ENCODE measurements at regions not wholly inside any gene's neighbourhood (a gene's known extent, or its start where the extent isn't known, plus 50 kb on each side); places are given as distances from the start of the nearest gene placed in this dataset.

GRCh38 chr12:58773986-58774385 is 146.3 kb downstream of the LRIG3 start:
- Histone ChIP-seq H3K4me1 (ENCODE audit: control insufficient read depth in 1 of 2, insufficient read depth in 2 of 2, low read length in 2 of 2) (no peaks in the 10 kb centered on the region), H3K27ac (ENCODE audit: low read depth, low read length) (no peak overlapping the region), H3K9me3 (ENCODE audit: control insufficient read depth in 1 of 2, low read length in 2 of 2) (peaks cover 0 to 2% of the 10 kb centered on the region in 2 donors), H3K27me3 (ENCODE audit: control insufficient read depth in 1 of 2, insufficient read depth in 2 of 2, low read length in 2 of 2) (no peaks in the 10 kb centered on the region), H3K36me3 (ENCODE audit: control insufficient read depth in 1 of 2, insufficient read depth in 2 of 2, low read length in 2 of 2) (no peaks in the 10 kb centered on the region), H3K4me3 (ENCODE audit: low read depth in 1 of 2, low read length in 2 of 2) (no peak overlapping the region), H3K9ac (ENCODE audit: low read depth in 1 of 2, low read length in 2 of 2) (no peak overlapping the region)

- H3K4me1 ChIP-seq (ENCODE audit: control insufficient read depth in 1 of 2, insufficient read depth in 2 of 2, low read length in 2 of 2) = no peaks in the 10 kb centered on the region
- H3K4me3 ChIP-seq (ENCODE audit: low read depth in 1 of 2, low read length in 2 of 2) = no peak overlapping the region
- H3K9me3 ChIP-seq (ENCODE audit: control insufficient read depth in 1 of 2, low read length in 2 of 2) = no peaks in the 10 kb centered on the region
- H3K36me3 ChIP-seq (ENCODE audit: control insufficient read depth in 1 of 2, insufficient read depth in 2 of 2, low read length in 2 of 2) = no peaks in the 10 kb centered on the region
- H3K9ac ChIP-seq (ENCODE audit: low read depth in 1 of 2, low read length in 2 of 2) = no peak overlapping the region
- H3K27me3 ChIP-seq (ENCODE audit: control insufficient read depth in 1 of 2, insufficient read depth in 2 of 2, low read length in 2 of 2) = no peaks in the 10 kb centered on the region
- H3K27ac ChIP-seq (ENCODE audit: low read depth, low read length) = no peak overlapping the region
Measured at GRCh38 chr12:58774731-58775130, 145.6 kb downstream of the LRIG3 start.

- no peak overlapping the region for H3K9ac ChIP-seq (ENCODE audit: low read depth in 1 of 2, low read length in 2 of 2)
- no peaks in the 10 kb centered on the region for H3K4me1 ChIP-seq (ENCODE audit: control insufficient read depth in 1 of 2, insufficient read depth in 2 of 2, low read length in 2 of 2)
- H3K4me3 ChIP-seq (ENCODE audit: low read depth in 1 of 2, low read length in 2 of 2) = no peak overlapping the region
- H3K27me3 ChIP-seq (ENCODE audit: control insufficient read depth in 1 of 2, insufficient read depth in 2 of 2, low read length in 2 of 2) = no peaks in the 10 kb centered on the region
- no peak overlapping the region for H3K27ac ChIP-seq (ENCODE audit: low read depth, low read length)
- no peaks in the 10 kb centered on the region for H3K36me3 ChIP-seq (ENCODE audit: control insufficient read depth in 1 of 2, insufficient read depth in 2 of 2, low read length in 2 of 2)
- no peaks in the 10 kb centered on the region for H3K9me3 ChIP-seq (ENCODE audit: control insufficient read depth in 1 of 2, low read length in 2 of 2)
Measured at GRCh38 chr12:58775396-58775795, 144.9 kb downstream of the LRIG3 start.

GRCh38 chr12:58776144-58776543 is 144.2 kb downstream of the LRIG3 start:
- H3K4me3 ChIP-seq (ENCODE audit: low read depth in 1 of 2, low read length in 2 of 2) = no peak overlapping the region
- H3K27me3 ChIP-seq (ENCODE audit: control insufficient read depth in 1 of 2, insufficient read depth in 2 of 2, low read length in 2 of 2) = no peaks in the 10 kb centered on the region
- no peak overlapping the region for H3K27ac ChIP-seq (ENCODE audit: low read depth, low read length)
- no peaks in the 10 kb centered on the region for H3K4me1 ChIP-seq (ENCODE audit: control insufficient read depth in 1 of 2, insufficient read depth in 2 of 2, low read length in 2 of 2)
- H3K36me3 ChIP-seq (ENCODE audit: control insufficient read depth in 1 of 2, insufficient read depth in 2 of 2, low read length in 2 of 2) = no peaks in the 10 kb centered on the region
- H3K9me3 ChIP-seq (ENCODE audit: control insufficient read depth in 1 of 2, low read length in 2 of 2) = no peaks in the 10 kb centered on the region
- H3K9ac ChIP-seq (ENCODE audit: low read depth in 1 of 2, low read length in 2 of 2) = no peak overlapping the region

GRCh38 chr12:58777815-58778214 is 142.5 kb downstream of the LRIG3 start:
- H3K9ac ChIP-seq (ENCODE audit: low read depth in 1 of 2, low read length in 2 of 2) = no peak overlapping the region
- H3K27me3 ChIP-seq (ENCODE audit: control insufficient read depth in 1 of 2, insufficient read depth in 2 of 2, low read length in 2 of 2) = no peaks in the 10 kb centered on the region

GRCh38 chr12:58781609-58782008 is 138.7 kb downstream of the LRIG3 start:
- no peaks in the 10 kb centered on the region for H3K27me3 ChIP-seq (ENCODE audit: control insufficient read depth in 1 of 2, insufficient read depth in 2 of 2, low read length in 2 of 2)
- H3K27ac ChIP-seq (ENCODE audit: low read depth, low read length) = no peak overlapping the region
- H3K9me3 ChIP-seq (ENCODE audit: control insufficient read depth in 1 of 2, low read length in 2 of 2) = no peaks in the 10 kb centered on the region
- H3K36me3 ChIP-seq (ENCODE audit: control insufficient read depth in 1 of 2, insufficient read depth in 2 of 2, low read length in 2 of 2) = no peaks in the 10 kb centered on the region
- H3K4me3 ChIP-seq (ENCODE audit: low read depth in 1 of 2, low read length in 2 of 2) = no peak overlapping the region
- no peaks in the 10 kb centered on the region for H3K4me1 ChIP-seq (ENCODE audit: control insufficient read depth in 1 of 2, insufficient read depth in 2 of 2, low read length in 2 of 2)
- H3K9ac ChIP-seq (ENCODE audit: low read depth in 1 of 2, low read length in 2 of 2) = no peak overlapping the region

More at GRCh38 chr12:58777815-58778214, 142.5 kb downstream of the LRIG3 start:
- H3K9me3 ChIP-seq (ENCODE audit: control insufficient read depth in 1 of 2, low read length in 2 of 2) = no peaks in the 10 kb centered on the region
- H3K27ac ChIP-seq (ENCODE audit: low read depth, low read length) = no peak overlapping the region
- H3K4me3 ChIP-seq (ENCODE audit: low read depth in 1 of 2, low read length in 2 of 2) = no peak overlapping the region
- H3K4me1 ChIP-seq (ENCODE audit: control insufficient read depth in 1 of 2, insufficient read depth in 2 of 2, low read length in 2 of 2) = no peaks in the 10 kb centered on the region
- no peaks in the 10 kb centered on the region for H3K36me3 ChIP-seq (ENCODE audit: control insufficient read depth in 1 of 2, insufficient read depth in 2 of 2, low read length in 2 of 2)

GRCh38 chr12:58787021-58787760 is 133.1 kb downstream of the LRIG3 start:
- Histone ChIP-seq H3K4me3 (ENCODE audit: low read depth in 1 of 2, low read length in 2 of 2) (no peak overlapping the region), H3K9me3 (ENCODE audit: control insufficient read depth in 1 of 2, low read length in 2 of 2) (no peaks in the 10 kb centered on the region), H3K4me1 (ENCODE audit: control insufficient read depth in 1 of 2, insufficient read depth in 2 of 2, low read length in 2 of 2) (no peaks in the 10 kb centered on the region), H3K36me3 (ENCODE audit: control insufficient read depth in 1 of 2, insufficient read depth in 2 of 2, low read length in 2 of 2) (no peaks in the 10 kb centered on the region), H3K9ac (ENCODE audit: low read depth in 1 of 2, low read length in 2 of 2) (no peak overlapping the region), H3K27ac (ENCODE audit: low read depth, low read length) (no peak overlapping the region), H3K27me3 (ENCODE audit: control insufficient read depth in 1 of 2, insufficient read depth in 2 of 2, low read length in 2 of 2) (no peaks in the 10 kb centered on the region)

- H3K4me3 ChIP-seq (ENCODE audit: low read depth in 1 of 2, low read length in 2 of 2) = no peak overlapping the region
- H3K9me3 ChIP-seq (ENCODE audit: control insufficient read depth in 1 of 2, low read length in 2 of 2) = no peaks in the 10 kb centered on the region
- no peak overlapping the region for H3K9ac ChIP-seq (ENCODE audit: low read depth in 1 of 2, low read length in 2 of 2)
- H3K27ac ChIP-seq (ENCODE audit: low read depth, low read length) = no peak overlapping the region
- H3K36me3 ChIP-seq (ENCODE audit: control insufficient read depth in 1 of 2, insufficient read depth in 2 of 2, low read length in 2 of 2) = no peaks in the 10 kb centered on the region
- H3K27me3 ChIP-seq (ENCODE audit: control insufficient read depth in 1 of 2, insufficient read depth in 2 of 2, low read length in 2 of 2) = no peaks in the 10 kb centered on the region
- no peaks in the 10 kb centered on the region for H3K4me1 ChIP-seq (ENCODE audit: control insufficient read depth in 1 of 2, insufficient read depth in 2 of 2, low read length in 2 of 2)
Measured at GRCh38 chr12:58794859-58795258, 125.4 kb downstream of the LRIG3 start.

GRCh38 chr12:58795825-58796224 is 124.5 kb downstream of the LRIG3 start:
- Histone ChIP-seq H3K9me3 (ENCODE audit: control insufficient read depth in 1 of 2, low read length in 2 of 2) (no peaks in the 10 kb centered on the region), H3K4me3 (ENCODE audit: low read depth in 1 of 2, low read length in 2 of 2) (no peak overlapping the region), H3K27me3 (ENCODE audit: control insufficient read depth in 1 of 2, insufficient read depth in 2 of 2, low read length in 2 of 2) (no peaks in the 10 kb centered on the region), H3K36me3 (ENCODE audit: control insufficient read depth in 1 of 2, insufficient read depth in 2 of 2, low read length in 2 of 2) (no peaks in the 10 kb centered on the region), H3K27ac (ENCODE audit: low read depth, low read length) (no peak overlapping the region), H3K4me1 (ENCODE audit: control insufficient read depth in 1 of 2, insufficient read depth in 2 of 2, low read length in 2 of 2) (no peaks in the 10 kb centered on the region), H3K9ac (ENCODE audit: low read depth in 1 of 2, low read length in 2 of 2) (no peak overlapping the region)

- H3K36me3 ChIP-seq (ENCODE audit: control insufficient read depth in 1 of 2, insufficient read depth in 2 of 2, low read length in 2 of 2) = no peaks in the 10 kb centered on the region
- H3K9ac ChIP-seq (ENCODE audit: low read depth in 1 of 2, low read length in 2 of 2) = no peak overlapping the region
Measured at GRCh38 chr12:58801986-58802385, 118.3 kb downstream of the LRIG3 start.

More at GRCh38 chr12:58801986-58802385, 118.3 kb downstream of the LRIG3 start:
- Histone ChIP-seq H3K9me3 (ENCODE audit: control insufficient read depth in 1 of 2, low read length in 2 of 2) (no peaks in the 10 kb centered on the region), H3K4me1 (ENCODE audit: control insufficient read depth in 1 of 2, insufficient read depth in 2 of 2, low read length in 2 of 2) (no peaks in the 10 kb centered on the region), H3K27ac (ENCODE audit: low read depth, low read length) (no peak overlapping the region), H3K27me3 (ENCODE audit: control insufficient read depth in 1 of 2, insufficient read depth in 2 of 2, low read length in 2 of 2) (no peaks in the 10 kb centered on the region), H3K4me3 (ENCODE audit: low read depth in 1 of 2, low read length in 2 of 2) (no peak overlapping the region)
